Erythroblast (primary cell): ENCODE measurements at regions not wholly inside any gene's neighbourhood (a gene's known extent, or its start where the extent isn't known, plus 50 kb on each side); places are given as distances from the start of the nearest gene placed in this dataset.

Experiments
- GATA1 ChIP-seq: IDR thresholded peaks from 2 replicates; pipeline ENCODE4 v1.6.1; 2011; ENCODE audit warnings: low read depth, mild to moderate bottlenecking, control low read depth, low read length, moderate library complexity
- POLR2A ChIP-seq: IDR thresholded peaks from 2 replicates; pipeline ENCODE4 v1.6.1; 2011; ENCODE audit warnings: mild to moderate bottlenecking, low read length

DNA sequence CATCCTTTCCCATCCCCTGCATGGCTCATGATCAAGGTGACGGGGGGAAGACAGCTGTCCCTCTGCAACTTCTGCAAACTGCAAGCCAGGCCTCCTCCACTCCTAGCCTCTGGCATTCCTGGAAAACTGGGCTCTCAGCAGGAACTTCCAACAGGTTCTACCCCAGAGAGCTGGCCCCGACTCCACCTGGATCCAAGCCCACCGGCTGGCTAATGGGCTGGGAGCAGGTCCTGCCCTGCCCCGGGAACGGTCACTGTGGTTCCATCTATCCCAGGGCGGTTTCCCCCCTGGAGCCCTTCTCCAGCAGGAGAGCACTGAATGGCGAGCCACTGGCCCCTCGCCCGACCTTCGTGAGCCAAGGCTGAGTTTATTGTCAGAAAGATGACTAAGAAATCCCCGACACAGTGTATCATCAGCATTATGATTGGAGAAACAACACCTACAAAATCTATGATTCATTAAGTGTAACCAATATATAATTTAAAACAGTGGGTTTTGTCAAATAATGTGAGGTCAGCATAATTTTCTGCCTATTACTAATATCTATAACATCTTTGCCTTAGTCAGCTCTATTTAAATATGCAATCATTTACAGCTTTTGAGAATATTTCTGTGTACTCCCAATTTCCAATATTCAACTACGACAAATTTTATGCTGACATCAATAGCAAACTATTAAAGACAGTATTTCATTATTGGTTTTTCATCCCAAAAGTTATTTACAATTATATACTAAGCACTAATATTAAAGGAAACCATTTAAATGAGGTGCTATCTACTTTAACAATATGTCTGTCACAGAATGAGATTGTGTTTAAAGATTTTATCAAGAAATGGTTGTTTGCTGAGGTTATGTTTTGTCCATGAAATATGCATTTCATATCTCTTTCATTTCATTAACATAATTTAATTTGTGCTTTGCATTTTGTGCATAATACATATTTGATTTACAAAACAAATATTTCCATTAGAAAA, 133.0 kb downstream of the URI1 start:
- no peak for TF ChIP-seq POLR2A
- no peak for TF ChIP-seq GATA1
